Ascending aorta (tissue), 2 donors: ENCODE measurements at regions not wholly inside any gene's neighbourhood (a gene's known extent, or its start where the extent isn't known, plus 50 kb on each side); places are given as distances from the start of the nearest gene placed in this dataset.

ENCODE experiments used
- DNase-seq, 2 donors: peaks; one replicate each; pipeline ENCODE4 v3.0.0-alpha.2; 2019; ENCODE audit warnings: low spot score in 2 of 2
- H3K27ac ChIP-seq, 2 donors: fragments of 200-600 bp; sonication (generic); one replicate each; pipeline ENCODE4 v1.5.1; 2016 to 2017; ENCODE audit warnings: mild to moderate bottlenecking in 1 of 2
- H3K27me3 ChIP-seq: fragments of 200-600 bp; sonication (generic); one replicate; pipeline ENCODE4 v1.5.1; 2017
- H3K36me3 ChIP-seq, 2 donors: fragments of 200-600 bp; sonication (generic); one replicate each; pipeline ENCODE4 v1.5.1; 2016
- H3K4me1 ChIP-seq, 2 donors: fragments of 200-600 bp; sonication (generic); one replicate each; pipeline ENCODE4 v1.5.1; 2016 to 2017; ENCODE audit warnings: mild to moderate bottlenecking in 1 of 2
- H3K4me3 ChIP-seq, 2 donors: fragments of 200-600 bp; sonication (generic); one replicate each; pipeline ENCODE4 v1.5.1; 2016 to 2017; ENCODE audit warnings: mild to moderate bottlenecking in 1 of 2
- H3K9me3 ChIP-seq, 2 donors: fragments of 200-600 bp; sonication (generic); one replicate each; pipeline ENCODE4 v1.5.1; 2016
- intact Hi-C: fragments of 100-400 bp; cut with DNase I; formaldehyde crosslinking; loops from one replicate; pipeline ENCODE4 v1.15.1; 2023
- TF ChIP-seq, protein P1 (sequence below), 3 experiments: fragments of 200-600 bp in 2 of 3; fragments of 450-650 bp in 1 of 3; sonication (generic) in 2 of 3; IDR thresholded peaks; one replicate each; pipeline ENCODE4 v1.5.1; 2016 to 2019; ENCODE audit warnings: antibody characterized with exemption in 3 of 3, mild to moderate bottlenecking in 1 of 3, moderate library complexity in 1 of 3

- no peaks in the 10 kb centered on the region for H3K4me1 ChIP-seq
- no peak overlapping the region for H3K27ac ChIP-seq
- intact Hi-C loops = no loop called here
- H3K4me3 ChIP-seq = no peak overlapping the region
- H3K9me3 ChIP-seq = no peaks in the 10 kb centered on the region
- no peaks in the 10 kb centered on the region for H3K27me3 ChIP-seq
- TF ChIP-seq, protein P1, sequence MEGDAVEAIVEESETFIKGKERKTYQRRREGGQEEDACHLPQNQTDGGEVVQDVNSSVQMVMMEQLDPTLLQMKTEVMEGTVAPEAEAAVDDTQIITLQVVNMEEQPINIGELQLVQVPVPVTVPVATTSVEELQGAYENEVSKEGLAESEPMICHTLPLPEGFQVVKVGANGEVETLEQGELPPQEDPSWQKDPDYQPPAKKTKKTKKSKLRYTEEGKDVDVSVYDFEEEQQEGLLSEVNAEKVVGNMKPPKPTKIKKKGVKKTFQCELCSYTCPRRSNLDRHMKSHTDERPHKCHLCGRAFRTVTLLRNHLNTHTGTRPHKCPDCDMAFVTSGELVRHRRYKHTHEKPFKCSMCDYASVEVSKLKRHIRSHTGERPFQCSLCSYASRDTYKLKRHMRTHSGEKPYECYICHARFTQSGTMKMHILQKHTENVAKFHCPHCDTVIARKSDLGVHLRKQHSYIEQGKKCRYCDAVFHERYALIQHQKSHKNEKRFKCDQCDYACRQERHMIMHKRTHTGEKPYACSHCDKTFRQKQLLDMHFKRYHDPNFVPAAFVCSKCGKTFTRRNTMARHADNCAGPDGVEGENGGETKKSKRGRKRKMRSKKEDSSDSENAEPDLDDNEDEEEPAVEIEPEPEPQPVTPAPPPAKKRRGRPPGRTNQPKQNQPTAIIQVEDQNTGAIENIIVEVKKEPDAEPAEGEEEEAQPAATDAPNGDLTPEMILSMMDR (IDR thresholded peaks at IDR 0.05) = no peak
- no peaks in the 10 kb centered on the region for H3K36me3 ChIP-seq
- DNase-seq = no peak
Measured at GRCh38 chr18:42614619-42615293, 500.7 kb downstream of the RIT2 start.

DNA sequence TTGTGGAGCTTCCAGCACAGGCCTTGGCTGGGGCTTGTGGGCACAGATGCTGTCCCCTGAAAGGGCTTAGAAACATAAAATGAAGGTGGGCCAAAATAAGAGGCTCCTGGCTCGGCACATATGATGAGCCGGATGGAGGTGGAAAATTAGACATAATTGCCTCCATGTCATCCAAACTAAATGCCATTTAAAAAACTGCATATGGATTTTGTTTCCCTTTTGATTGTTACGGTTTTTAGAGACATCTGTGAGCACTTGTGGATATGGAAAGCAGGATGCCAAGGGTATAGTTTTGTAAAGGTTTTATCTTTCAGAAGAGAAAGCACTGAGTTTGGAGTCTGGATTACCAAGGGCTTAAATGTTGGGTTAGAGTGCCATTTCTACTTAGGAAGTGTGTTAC lies 498.3 kb downstream of the RIT2 start:
- H3K4me1 ChIP-seq = no peaks in the 10 kb centered on the region
- intact Hi-C loops = no loop called here
- TF ChIP-seq, protein P1 (IDR thresholded peaks at IDR 0.05) = no peak
- H3K9me3 ChIP-seq = no peaks in the 10 kb centered on the region
- no peak overlapping the region for H3K4me3 ChIP-seq
- H3K27me3 ChIP-seq = no peaks in the 10 kb centered on the region
- no peaks in the 10 kb centered on the region for H3K36me3 ChIP-seq
- DNase-seq = no peak
- H3K27ac ChIP-seq = no peak overlapping the region

GRCh38 chr18:42619771-42620170 lies 495.7 kb downstream of the RIT2 start:
- no peak for DNase-seq
- intact Hi-C loops = no loop called here
- Histone ChIP-seq H3K4me3 (no peak overlapping the region), H3K4me1 (no peaks in the 10 kb centered on the region), H3K27me3 (no peaks in the 10 kb centered on the region), H3K36me3 (no peaks in the 10 kb centered on the region), H3K27ac (no peak overlapping the region), H3K9me3 (no peaks in the 10 kb centered on the region)
- TF ChIP-seq, protein P1 (IDR thresholded peaks at IDR 0.05) = no peak

DNA sequence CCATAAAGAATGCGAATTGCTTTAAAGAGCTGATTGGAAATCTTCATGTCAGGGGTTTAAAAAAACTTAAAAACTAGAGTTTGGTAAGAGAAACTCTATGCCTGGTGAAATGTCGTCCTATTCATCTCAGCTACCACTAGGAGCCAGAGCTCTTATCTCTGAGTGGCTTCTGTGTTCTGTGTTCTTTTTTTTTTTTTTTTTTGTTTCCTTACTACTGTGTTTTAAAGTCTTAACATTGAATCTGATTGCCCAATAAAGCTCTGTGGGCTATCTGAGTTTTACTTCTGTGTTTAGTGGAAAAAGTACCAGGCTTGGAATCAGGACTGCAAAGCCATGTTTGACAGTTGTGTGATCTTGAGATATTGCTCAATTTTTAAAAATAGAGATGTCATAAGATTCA lies 494.8 kb downstream of the RIT2 start:
- intact Hi-C loops = no loop called here
- no peak for DNase-seq
- Histone ChIP-seq H3K9me3 (no peaks in the 10 kb centered on the region), H3K4me3 (no peak overlapping the region), H3K27me3 (no peaks in the 10 kb centered on the region), H3K36me3 (no peaks in the 10 kb centered on the region), H3K27ac (no peak overlapping the region), H3K4me1 (no peaks in the 10 kb centered on the region)
- TF ChIP-seq, protein P1 (IDR thresholded peaks at IDR 0.05) = no peak

DNA sequence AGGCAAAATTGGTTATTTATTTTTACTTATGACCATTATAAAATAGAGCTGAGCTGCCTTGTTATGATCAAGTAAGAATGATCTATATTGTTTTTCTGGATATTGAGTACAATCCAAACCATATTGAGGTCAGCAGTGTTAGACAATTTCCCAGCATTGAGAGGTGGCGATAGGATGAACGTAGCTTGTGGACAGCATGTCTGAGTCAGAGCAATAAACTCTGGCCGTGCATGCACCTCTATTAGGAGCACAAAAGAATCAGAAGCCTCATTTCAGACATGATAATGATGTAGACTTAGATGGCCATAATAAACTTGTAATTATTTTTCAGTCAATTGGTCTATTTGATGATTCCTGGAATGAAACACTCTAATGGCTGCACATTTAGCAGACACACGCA lies 491.6 kb downstream of the RIT2 start:
- TF ChIP-seq, protein P1 (IDR thresholded peaks at IDR 0.05) = no peak
- DNase-seq = no peak

DNA sequence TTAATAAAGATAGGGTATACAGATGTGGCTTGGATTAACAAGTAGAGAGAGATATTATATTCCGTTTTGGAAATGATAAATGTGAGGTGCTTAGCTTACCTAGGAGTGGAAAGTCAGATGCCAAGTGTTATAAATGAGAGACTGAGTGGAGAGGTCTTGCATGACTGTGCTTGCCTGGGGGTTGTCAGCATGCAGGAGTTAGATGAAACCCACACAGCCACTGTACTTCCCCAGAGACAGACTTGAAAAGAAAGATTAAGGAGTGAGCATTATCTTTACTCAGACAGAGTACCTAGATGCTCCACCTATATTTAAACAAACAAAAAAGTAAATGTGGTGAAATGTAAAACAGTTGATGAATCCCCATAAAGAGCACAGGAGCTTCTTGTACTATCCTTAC lies 482.7 kb downstream of the RIT2 start:
- no peak overlapping the region for H3K4me3 ChIP-seq
- TF ChIP-seq, protein P1 (IDR thresholded peaks at IDR 0.05) = no peak
- no peaks in the 10 kb centered on the region for H3K27me3 ChIP-seq
- intact Hi-C loops = no loop called here
- no peak for DNase-seq
- H3K36me3 ChIP-seq = no peaks in the 10 kb centered on the region
- no peaks in the 10 kb centered on the region for H3K9me3 ChIP-seq
- no peak overlapping the region for H3K27ac ChIP-seq
- no peaks in the 10 kb centered on the region for H3K4me1 ChIP-seq

More for the DNA sequence above, 491.6 kb downstream of the RIT2 start:
- H3K36me3 ChIP-seq = no peaks in the 10 kb centered on the region
- no peaks in the 10 kb centered on the region for H3K4me1 ChIP-seq
- H3K27ac ChIP-seq = no peak overlapping the region
- no peak overlapping the region for H3K4me3 ChIP-seq
- no peaks in the 10 kb centered on the region for H3K9me3 ChIP-seq
- intact Hi-C loops = no loop called here
- H3K27me3 ChIP-seq = no peaks in the 10 kb centered on the region
